NT2/D1 (cell line): ENCODE measurements at regions not wholly inside any gene's neighbourhood (a gene's known extent, or its start where the extent isn't known, plus 50 kb on each side); places are given as distances from the start of the nearest gene placed in this dataset.

ENCODE experiments used
- SUZ12 ChIP-seq: IDR thresholded peaks from 2 replicates; pipeline ENCODE4 v1.6.1; 2011; ENCODE audit not compliant: insufficient read length, insufficient read depth; ENCODE audit errors: extremely low read depth
- YY1 ChIP-seq: IDR thresholded peaks from 2 replicates; pipeline ENCODE4 v1.6.1; 2011; ENCODE audit not compliant: insufficient read length, insufficient read depth
- ZNF274 ChIP-seq: IDR thresholded peaks from 2 replicates; pipeline ENCODE4 v1.6.1; 2011; ENCODE audit warnings: mild to moderate bottlenecking, low read depth, low read length

- no peak for TF ChIP-seq ZNF274
- no peak for TF ChIP-seq YY1
- TF ChIP-seq SUZ12, result no peak
Measured at GRCh38 chr3:31433679-31433992, 99.1 kb upstream of the STT3B start.
